GM12865 (cell line): ENCODE measurements at regions not wholly inside any gene's neighbourhood (a gene's known extent, or its start where the extent isn't known, plus 50 kb on each side); places are given as distances from the start of the nearest gene placed in this dataset.

Source experiments
- DNase-seq: peaks from one replicate; pipeline ENCODE4 v3.0.0; 2010; ENCODE audit warnings: low read depth
- H3K4me3 ChIP-seq: 2 replicates; pipeline ENCODE4 v1.5.1; 2011; ENCODE audit warnings: mild to moderate bottlenecking, low read depth, low read length, control low read depth
- TF ChIP-seq, protein P1 (sequence below): IDR thresholded peaks from 2 replicates; pipeline ENCODE4 v1.5.1; 2011; ENCODE audit warnings: low read length, control low read depth, low read depth, inconsistent platforms; ENCODE audit not compliant: insufficient read depth; ENCODE audit errors: missing control alignments

DNA sequence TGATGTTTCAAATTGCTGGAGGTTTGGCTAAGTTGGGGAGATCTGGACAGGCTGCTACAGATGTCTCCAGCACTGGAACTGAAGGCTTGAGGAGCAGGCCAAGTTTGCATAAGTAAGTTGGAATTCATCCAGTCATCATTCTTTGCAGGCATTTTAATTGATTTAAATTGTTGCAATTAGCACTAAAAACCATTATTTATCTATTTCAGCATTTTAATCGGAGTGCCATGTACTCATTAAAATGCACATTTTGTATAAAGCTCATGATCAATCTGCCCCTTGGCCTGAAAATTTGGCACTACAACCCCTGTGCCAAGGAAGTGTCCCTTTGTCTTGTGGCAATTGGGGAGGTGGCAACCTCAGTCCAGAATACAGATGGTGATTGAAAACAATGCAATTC, 320.2 kb downstream of the MAT2B start:
- no peak for DNase-seq
- TF ChIP-seq, protein P1, sequence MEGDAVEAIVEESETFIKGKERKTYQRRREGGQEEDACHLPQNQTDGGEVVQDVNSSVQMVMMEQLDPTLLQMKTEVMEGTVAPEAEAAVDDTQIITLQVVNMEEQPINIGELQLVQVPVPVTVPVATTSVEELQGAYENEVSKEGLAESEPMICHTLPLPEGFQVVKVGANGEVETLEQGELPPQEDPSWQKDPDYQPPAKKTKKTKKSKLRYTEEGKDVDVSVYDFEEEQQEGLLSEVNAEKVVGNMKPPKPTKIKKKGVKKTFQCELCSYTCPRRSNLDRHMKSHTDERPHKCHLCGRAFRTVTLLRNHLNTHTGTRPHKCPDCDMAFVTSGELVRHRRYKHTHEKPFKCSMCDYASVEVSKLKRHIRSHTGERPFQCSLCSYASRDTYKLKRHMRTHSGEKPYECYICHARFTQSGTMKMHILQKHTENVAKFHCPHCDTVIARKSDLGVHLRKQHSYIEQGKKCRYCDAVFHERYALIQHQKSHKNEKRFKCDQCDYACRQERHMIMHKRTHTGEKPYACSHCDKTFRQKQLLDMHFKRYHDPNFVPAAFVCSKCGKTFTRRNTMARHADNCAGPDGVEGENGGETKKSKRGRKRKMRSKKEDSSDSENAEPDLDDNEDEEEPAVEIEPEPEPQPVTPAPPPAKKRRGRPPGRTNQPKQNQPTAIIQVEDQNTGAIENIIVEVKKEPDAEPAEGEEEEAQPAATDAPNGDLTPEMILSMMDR = no peak
- H3K4me3 ChIP-seq = no peak overlapping the region

- TF ChIP-seq, protein P1 = no peak
- H3K4me3 ChIP-seq = no peak overlapping the region
- no peak for DNase-seq
Observed at GRCh38 chr5:163826201-163826600, 320.8 kb downstream of the MAT2B start.

DNA sequence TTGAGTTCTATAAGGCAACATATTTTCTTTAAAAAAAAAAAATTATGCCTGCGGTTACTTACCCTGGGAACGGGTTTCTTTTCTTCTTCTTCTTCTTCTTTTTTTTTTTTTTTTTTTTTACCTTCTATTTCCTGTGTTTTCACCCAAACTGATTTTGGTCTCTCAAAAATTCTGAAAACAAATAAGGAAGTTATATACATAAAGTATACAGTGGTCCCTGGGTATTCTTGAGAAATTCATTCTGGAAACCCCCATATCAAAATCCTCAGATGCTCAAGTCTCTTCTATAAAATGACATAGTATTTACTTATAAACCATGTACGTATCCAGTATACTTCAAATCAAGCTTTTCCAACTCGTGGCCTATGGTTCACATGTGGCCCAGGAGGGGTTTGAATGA, 326.7 kb downstream of the MAT2B start:
- TF ChIP-seq, protein P1 = no peak

GRCh38 chr5:163838738-163839137, 333.3 kb downstream of the MAT2B start:
- TF ChIP-seq, protein P1 = no peak
- DNase-seq = no peak
- H3K4me3 ChIP-seq = no peak overlapping the region

More for the DNA sequence above, 326.7 kb downstream of the MAT2B start:
- DNase-seq = no peak
- no peak overlapping the region for H3K4me3 ChIP-seq

DNA sequence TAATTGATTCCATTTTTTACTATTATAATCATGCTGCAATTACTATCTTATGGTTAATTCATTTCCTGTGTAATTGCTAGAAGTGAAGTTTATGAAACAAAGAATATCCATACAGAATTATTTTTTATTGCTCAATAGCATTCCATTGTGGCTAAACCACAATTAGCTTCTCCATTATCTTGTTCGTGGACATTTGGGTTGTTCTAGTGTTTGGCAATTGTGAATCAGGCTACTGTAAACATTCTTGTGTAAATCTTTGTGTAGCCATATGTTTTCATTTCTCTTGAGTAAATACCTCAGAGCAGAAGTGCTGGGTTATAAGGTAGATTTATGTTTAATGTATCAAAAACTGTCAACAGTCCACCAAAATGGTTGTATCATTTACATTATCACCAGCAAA, 341.1 kb downstream of the MAT2B start:
- H3K4me3 ChIP-seq = no peak overlapping the region
- DNase-seq = no peak
- TF ChIP-seq, protein P1 = no peak

DNA sequence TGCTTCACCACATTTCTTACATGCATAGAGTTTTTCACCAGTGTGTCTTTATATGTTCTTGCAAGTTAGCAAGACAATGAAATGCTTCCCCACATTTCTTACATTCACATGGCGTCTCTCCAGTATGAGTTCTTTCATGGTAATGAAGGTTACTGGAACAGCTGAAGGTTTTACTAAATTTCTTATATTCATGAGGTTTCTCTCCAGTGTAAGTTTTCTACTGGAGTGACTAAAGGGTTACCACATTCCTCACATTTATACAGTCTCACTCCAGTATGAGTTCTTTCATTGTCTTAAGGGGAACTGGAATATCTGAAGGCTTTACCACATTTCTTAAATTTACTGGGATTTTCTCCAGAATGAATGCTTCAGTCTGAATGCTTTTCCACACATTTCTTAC, 350.3 kb downstream of the MAT2B start:
- H3K4me3 ChIP-seq = no peak overlapping the region
- DNase-seq = no peak
- TF ChIP-seq, protein P1 = no peak

DNA sequence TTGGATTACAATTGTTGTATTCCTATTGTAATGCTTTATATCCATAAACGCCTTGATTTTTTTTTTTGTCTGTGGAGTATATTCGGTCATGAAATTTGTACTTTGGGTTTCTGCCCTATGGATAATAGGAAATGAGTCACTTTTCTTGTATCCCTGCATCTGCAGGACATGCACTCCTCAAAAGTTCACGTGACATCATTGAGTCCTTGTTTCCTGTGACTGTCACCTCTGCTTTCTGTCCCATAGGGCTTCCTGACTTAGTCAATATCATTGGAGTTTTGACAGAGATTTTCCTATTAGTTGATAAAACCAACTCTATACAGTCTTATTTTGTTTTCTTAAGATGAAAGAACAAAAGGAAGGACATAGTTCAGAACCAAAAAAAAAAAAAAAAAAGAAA, 356.3 kb downstream of the MAT2B start:
- H3K4me3 ChIP-seq = no peak overlapping the region
- DNase-seq = no peak
- TF ChIP-seq, protein P1 = no peak
